GM18519 (cell line): ENCODE measurements at regions not wholly inside any gene's neighbourhood (a gene's known extent, or its start where the extent isn't known, plus 50 kb on each side); places are given as distances from the start of the nearest gene placed in this dataset.
"Not testable (repeated sequence)": the region's sequence is repeated elsewhere in the genome, so short reads cannot be mapped to it uniquely, and the experiment has no call there.

Experiments used
- ATAC-seq: cut with Tn5 transposase; IDR thresholded peaks from one replicate; pipeline ENCODE4 v1.9.1; 2021; ENCODE audit warnings: mild to moderate bottlenecking, moderate library complexity; ENCODE audit not compliant: unreplicated experiment, low FRiP score

- ATAC-seq: no peak
These were observed 841.5 kb downstream of the KCNT2 start for GRCh38 chr1:195766709-195767108.

GRCh38 chr1:195765099-195765498, 843.1 kb downstream of the KCNT2 start:
- ATAC-seq: no peak

DNA sequence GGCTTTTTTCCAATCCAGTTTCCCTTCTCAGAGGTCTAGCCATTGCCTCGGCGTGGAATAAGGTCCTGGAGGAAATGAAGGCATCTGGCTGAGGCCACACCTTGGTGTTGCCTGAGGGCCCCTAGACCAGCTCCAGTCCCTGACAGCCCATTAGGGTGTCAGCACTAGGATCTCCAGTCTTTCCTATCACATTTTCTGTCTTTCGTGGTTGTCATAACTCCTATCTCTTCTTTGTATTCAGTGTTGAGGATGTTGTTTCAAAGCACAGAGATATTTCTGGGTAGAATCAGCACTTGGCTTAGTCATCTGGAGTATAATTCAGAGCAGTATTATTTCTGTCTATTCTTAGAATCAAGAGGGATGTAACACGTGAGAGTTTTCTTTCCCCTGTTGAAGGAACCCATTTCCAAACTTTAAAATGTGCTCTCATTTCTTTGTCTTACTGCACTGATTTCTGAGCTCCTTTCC, 844.3 kb downstream of the KCNT2 start:
- ATAC-seq: no peak

GRCh38 chr1:195763146-195763906, 844.9 kb downstream of the KCNT2 start:
- no peak for ATAC-seq

DNA sequence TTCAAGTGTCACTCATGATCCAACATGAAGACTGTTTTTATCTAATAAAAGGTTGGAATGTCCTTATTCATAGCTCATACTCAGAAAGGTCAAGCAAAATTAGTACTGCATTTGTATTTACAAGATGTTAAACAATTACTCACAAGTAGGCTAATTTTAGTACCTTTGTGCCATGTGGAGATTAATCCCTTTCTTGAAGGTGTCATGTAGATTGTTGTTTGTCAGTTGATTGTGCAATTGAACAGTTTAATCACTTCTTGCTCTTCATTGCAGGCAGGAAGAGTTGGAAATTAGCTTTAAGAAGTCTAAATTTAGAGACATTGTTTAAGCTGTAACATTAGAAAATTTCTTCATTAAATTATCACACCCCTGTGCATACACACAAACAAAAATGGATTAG, 847.1 kb downstream of the KCNT2 start:
- no peak for ATAC-seq

- no peak for ATAC-seq
These were observed 852.1 kb downstream of the KCNT2 start for GRCh38 chr1:195756109-195756508.

GRCh38 chr1:195754874-195755273, 853.4 kb downstream of the KCNT2 start:
- ATAC-seq: no peak

- ATAC-seq: no peak
These were observed 853.9 kb downstream of the KCNT2 start for GRCh38 chr1:195754303-195754702.

- no peak for ATAC-seq
These were observed 859.3 kb downstream of the KCNT2 start for GRCh38 chr1:195748969-195749368.

GRCh38 chr1:195745189-195746010, 862.8 kb downstream of the KCNT2 start:
- ATAC-seq: no peak

- ATAC-seq: no peak
These were observed 864.0 kb downstream of the KCNT2 start for GRCh38 chr1:195744256-195744655.

GRCh38 chr1:195740862-195741261, 867.4 kb downstream of the KCNT2 start:
- ATAC-seq: no peak

DNA sequence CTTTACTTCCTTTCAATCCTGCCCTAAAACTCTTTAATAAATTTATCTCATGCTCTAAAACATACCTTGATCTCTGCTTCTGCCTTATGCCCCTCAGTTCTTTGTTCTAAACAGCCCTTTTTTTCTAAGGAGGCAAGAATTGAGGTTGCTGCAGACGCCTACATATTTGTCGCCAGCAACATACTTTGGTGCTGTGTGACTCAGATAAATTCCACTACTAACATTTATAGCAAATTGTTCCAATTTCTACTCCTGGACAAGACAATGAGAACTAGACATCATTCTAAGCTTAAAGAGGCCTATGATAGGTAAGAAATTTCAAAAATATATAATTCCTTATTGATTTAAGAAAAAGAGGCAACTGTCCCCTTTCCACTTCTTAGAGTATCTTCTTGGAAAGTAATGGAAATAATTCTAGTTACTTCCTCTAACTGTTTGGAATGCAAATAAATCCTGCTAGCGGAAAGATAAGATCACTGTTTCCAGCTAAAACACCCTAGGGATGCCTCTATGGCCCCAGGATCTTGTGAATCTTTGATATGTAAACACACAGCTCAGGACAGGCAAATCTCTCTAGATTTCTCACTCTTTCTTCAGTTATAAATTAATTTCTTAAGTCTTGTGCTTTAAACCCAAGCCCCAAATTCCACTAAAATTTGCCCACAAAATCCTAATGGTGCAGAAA, 869.1 kb downstream of the KCNT2 start:
- no peak for ATAC-seq

GRCh38 chr1:195735140-195735539, 873.1 kb downstream of the KCNT2 start:
- ATAC-seq: no peak

GRCh38 chr1:195733826-195734225, 874.4 kb downstream of the KCNT2 start:
- no peak for ATAC-seq

DNA sequence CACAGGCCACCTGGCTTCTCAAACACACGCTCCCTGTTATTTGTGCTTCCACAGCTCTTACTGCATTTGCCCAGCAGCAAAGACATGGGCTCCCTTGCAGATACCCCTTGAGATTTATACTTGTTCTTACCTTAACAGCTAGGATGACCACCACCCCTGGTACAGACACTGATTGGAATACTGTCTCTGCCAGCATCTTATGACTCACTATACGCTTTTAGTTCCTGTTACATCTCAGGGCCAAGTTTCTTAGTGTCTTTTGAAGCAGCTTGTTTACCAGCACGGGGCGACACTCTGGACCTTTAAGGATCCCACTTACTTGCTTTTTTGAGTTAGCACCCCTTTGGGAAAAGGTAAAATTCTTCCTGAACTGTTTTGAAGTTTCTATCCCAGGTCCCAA, 874.8 kb downstream of the KCNT2 start:
- ATAC-seq: no peak

DNA sequence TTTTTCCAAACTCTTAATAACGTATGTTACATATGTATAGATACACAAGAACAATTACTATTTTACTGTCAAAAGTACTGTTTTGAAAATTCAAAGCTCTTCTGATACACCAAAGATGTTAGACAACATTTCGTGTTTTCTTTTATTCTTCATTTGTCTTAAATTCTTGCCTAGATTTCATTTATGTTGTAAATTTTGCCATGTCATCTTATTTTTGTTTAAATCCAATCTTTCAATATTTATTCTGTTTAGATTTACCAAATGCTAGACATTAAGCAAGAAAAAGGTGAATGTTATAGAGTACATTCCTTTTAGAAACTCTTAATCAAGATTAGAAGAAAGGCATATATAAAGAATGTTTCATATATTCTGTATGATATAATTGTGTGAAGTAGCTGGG, 876.9 kb downstream of the KCNT2 start:
- ATAC-seq: no peak

- ATAC-seq: no peak
These were observed 884.4 kb downstream of the KCNT2 start for GRCh38 chr1:195723796-195724194.

DNA sequence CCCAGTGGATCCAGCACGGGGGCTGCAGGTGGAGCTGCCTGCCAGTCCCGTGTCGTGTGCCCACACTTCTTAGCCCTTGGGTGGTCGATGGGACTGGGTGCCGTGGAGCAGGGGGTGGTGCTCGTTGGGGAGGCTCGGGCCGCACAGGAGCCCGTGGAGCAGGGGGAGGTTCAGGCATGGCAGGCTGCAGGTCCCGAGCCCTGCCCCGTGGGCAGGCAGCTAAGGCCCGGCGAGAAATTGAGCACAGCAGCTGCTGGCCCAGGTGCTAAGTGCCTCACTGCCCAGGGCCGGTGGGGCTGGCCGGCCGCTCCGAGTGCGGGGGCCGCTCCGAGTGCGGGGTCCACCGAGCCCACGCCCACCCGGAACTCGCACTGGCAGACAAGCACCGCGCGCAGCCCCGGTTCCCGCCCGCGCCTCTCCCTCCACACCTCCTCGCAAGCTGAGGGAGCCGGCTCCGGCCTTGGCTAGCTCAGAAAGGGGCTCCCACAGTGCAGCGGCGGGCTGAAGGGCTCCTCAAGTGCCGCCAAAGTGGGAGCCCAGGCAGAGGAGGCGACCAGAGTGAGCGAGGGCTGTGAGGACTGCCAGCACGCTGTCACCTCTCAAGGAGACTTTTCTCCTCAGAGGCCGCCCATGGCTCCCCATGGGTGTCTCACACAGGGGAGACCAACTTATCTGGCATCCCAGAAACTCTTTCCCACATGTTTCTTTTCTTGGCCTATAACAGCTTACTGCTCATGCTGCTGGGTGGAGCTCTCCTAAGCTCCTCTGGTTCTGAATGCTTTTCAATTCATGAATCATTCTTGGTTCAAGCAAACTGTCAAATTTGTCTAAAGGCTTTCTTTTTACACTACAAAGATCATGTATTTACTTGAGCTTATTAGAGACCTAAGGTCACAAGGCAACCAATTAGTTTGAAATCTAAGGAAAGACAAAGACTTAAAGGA, 885.1 kb downstream of the KCNT2 start:
- ATAC-seq: not testable (repeated sequence)

- ATAC-seq: not testable (repeated sequence)
These were observed 886.1 kb downstream of the KCNT2 start for GRCh38 chr1:195722146-195722545.
